ENCODE measurements at regions not wholly inside any gene's neighbourhood (a gene's known extent, or its start where the extent isn't known, plus 50 kb on each side); places are given as distances from the start of the nearest gene placed in this dataset.

DNA sequence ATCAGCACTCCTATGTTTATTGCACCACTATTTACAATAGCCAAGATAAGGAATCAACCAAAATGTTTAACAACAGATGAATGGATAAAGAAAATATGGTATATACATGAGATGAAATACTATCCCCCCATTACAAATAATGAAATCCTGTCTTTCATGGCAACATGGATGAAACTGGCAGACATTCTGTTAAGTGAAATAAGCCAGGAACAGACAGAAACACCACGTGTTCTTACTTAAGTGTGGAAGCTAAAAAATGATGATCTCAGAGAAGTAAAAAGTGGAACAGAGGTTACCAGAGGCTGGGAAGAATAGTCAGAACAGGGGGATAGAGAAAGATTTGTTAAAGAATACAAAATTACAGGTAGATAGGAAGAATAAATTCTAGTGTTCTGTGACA lies 113.7 kb upstream of the MDM1 start:
- H3K4me1 ChIP-seq = peaks cover 5% of the 10 kb centered on the region
- TF ChIP-seq, protein P1, sequence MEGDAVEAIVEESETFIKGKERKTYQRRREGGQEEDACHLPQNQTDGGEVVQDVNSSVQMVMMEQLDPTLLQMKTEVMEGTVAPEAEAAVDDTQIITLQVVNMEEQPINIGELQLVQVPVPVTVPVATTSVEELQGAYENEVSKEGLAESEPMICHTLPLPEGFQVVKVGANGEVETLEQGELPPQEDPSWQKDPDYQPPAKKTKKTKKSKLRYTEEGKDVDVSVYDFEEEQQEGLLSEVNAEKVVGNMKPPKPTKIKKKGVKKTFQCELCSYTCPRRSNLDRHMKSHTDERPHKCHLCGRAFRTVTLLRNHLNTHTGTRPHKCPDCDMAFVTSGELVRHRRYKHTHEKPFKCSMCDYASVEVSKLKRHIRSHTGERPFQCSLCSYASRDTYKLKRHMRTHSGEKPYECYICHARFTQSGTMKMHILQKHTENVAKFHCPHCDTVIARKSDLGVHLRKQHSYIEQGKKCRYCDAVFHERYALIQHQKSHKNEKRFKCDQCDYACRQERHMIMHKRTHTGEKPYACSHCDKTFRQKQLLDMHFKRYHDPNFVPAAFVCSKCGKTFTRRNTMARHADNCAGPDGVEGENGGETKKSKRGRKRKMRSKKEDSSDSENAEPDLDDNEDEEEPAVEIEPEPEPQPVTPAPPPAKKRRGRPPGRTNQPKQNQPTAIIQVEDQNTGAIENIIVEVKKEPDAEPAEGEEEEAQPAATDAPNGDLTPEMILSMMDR (IDR thresholded peaks at IDR 0.05; ENCODE audit: borderline replicate concordance) = no peak
- DNase-seq = no peak
- no peak overlapping the region for H3K4me3 ChIP-seq
- intact Hi-C loops (cut with micrococcal nuclease) = no loop called here
- H3K27me3 ChIP-seq (ENCODE audit: low read depth) = no peaks in the 10 kb centered on the region
- H3K9me3 ChIP-seq (replicated peaks) = peaks cover 17% of the 10 kb centered on the region
- no peak overlapping the region for H3K27ac ChIP-seq (replicated peaks)
- H3K36me3 ChIP-seq = no peaks in the 10 kb centered on the region

DNA sequence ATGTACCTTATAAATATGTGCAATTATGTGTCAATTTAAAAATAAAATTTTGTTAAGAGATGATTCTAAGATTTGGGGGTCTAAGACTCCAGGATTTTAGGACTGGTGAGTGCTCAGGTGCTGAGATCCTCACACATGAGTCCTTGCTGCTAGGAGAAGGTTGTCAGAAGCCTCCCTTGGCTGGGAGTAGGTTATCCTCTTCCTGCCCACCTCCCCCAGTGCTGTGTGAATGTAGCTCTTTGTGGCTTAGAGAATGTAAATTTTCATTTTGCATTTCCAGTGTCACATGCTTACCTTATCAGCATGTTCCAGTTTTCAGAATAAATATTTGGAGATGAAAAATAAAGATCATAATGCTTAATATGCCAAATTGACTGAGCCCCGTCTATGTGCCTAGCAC lies 114.2 kb upstream of the MDM1 start:
- no peak overlapping the region for H3K4me3 ChIP-seq
- intact Hi-C loops (cut with micrococcal nuclease) = no loop called here
- peaks cover 17% of the 10 kb centered on the region for H3K9me3 ChIP-seq (replicated peaks)
- no peaks in the 10 kb centered on the region for H3K27me3 ChIP-seq (ENCODE audit: low read depth)
- no peak for DNase-seq
- H3K4me1 ChIP-seq = peaks cover 10% of the 10 kb centered on the region
- no peaks in the 10 kb centered on the region for H3K36me3 ChIP-seq
- H3K27ac ChIP-seq (replicated peaks) = no peak overlapping the region
- TF ChIP-seq, protein P1 (IDR thresholded peaks at IDR 0.05; ENCODE audit: borderline replicate concordance) = no peak

DNA sequence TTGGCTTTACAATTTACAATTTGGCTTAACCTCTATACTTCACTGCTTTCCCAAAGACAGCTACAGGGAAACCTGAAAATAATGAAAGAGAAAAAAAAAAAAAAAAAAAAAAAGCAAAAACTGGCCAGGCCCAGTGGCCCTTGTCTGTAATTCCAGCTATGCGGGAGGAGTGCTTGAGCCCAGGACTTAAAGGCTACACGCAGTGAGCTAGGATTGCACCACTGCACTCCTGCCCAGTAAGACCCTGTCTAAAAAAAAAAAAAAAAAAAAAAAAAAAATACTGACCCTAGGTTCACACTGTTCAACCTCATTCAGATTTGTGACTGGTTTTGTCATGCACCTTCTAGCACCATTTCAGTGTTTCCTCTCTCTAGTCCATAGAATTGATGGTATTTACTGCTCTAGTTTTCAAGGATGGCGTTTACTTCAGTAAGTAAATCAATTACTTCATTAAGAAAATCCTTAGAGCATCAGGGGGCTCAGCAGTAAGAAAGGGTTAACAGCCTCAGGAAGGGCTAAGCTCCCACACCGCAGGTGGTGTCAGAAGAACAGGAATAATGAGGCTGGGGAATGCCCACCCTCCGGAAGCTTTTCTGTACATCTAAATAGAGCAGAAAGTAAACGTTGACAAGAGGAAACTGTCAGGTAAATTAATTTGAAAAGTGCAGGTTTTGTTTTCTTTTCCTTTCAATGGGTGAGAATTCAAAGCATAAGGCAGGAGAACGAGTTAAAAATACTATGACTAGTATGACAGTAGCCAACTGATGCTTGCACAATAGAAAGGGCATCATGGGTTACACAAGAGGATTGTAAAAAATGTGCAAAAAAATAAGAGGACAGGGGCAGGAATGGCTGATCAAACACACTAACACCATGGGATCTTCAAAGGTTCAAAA lies 115.0 kb upstream of the MDM1 start:
- intact Hi-C loops (cut with micrococcal nuclease) = no loop called here
- H3K36me3 ChIP-seq = no peaks in the 10 kb centered on the region
- TF ChIP-seq, protein P1 (IDR thresholded peaks at IDR 0.05; ENCODE audit: borderline replicate concordance) = no peak
- no peak overlapping the region for H3K4me3 ChIP-seq
- DNase-seq = no peak
- H3K27me3 ChIP-seq (ENCODE audit: low read depth) = no peaks in the 10 kb centered on the region
- no peak overlapping the region for H3K27ac ChIP-seq (replicated peaks)
- peaks cover 17% of the 10 kb centered on the region for H3K9me3 ChIP-seq (replicated peaks)
- peaks cover 18% of the 10 kb centered on the region for H3K4me1 ChIP-seq

DNA sequence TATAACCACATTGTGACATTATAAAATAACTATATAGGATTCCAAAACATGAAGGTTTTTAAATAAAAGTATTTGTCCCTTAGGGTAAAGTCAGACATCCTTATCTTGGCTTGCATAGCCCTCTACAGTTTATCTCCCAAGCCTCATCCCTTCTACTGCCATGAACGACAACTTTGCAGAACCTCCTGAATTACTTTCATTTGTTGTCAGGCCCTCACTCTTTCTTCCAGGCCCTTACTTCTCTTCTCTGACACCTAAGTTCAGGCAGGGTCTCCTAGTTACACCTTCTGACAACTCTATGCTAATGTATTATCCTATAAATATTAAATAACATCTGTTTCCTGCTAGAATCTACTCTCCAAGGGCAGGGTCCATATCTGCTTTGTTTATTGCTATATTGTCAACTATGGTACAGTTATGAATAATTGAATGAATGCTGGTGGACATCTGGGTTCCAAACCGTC lies 115.7 kb upstream of the MDM1 start:
- Histone ChIP-seq H3K36me3 (no peaks in the 10 kb centered on the region), H3K27me3 (ENCODE audit: low read depth) (no peaks in the 10 kb centered on the region), H3K4me3 (no peak overlapping the region), H3K9me3 (replicated peaks) (peaks cover 17% of the 10 kb centered on the region), H3K27ac (replicated peaks) (no peak overlapping the region), H3K4me1 (peaks cover 24% of the 10 kb centered on the region)
- intact Hi-C loops (cut with micrococcal nuclease) = no loop called here
- TF ChIP-seq, protein P1 (IDR thresholded peaks at IDR 0.05; ENCODE audit: borderline replicate concordance) = no peak
- DNase-seq = no peak

DNA sequence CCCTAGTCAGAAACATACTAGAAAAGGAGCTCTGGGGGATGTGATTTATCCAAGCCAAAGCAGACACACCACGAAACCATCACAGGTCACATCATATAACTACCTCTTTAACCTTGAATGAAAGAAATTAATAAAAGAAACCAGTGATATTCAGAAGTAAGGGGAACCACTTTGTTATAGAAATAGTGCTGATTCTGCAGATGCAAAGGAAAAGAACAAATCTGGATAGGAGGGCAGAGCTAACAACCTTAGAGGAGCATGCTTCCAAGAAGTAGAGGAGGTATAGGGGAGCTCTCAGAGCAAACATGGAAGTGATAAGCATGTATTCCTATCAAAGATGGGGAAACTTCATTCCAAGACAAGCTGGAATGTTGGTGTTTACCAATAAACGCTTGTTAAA lies 117.0 kb upstream of the MDM1 start:
- Histone ChIP-seq H3K4me1 (peaks cover 31% of the 10 kb centered on the region), H3K4me3 (no peak overlapping the region), H3K9me3 (replicated peaks) (peaks cover 6% of the 10 kb centered on the region), H3K36me3 (no peaks in the 10 kb centered on the region), H3K27me3 (ENCODE audit: low read depth) (no peaks in the 10 kb centered on the region), H3K27ac (replicated peaks) (no peak overlapping the region)
- no peak for DNase-seq
- TF ChIP-seq, protein P1 (IDR thresholded peaks at IDR 0.05; ENCODE audit: borderline replicate concordance) = no peak
- intact Hi-C loops (cut with micrococcal nuclease) = no loop called here

Data from left ventricle myocardium inferior (tissue), 1 donor.